Erythroblast (primary cell): ENCODE measurements at regions not wholly inside any gene's neighbourhood (a gene's known extent, or its start where the extent isn't known, plus 50 kb on each side); places are given as distances from the start of the nearest gene placed in this dataset.
"Not testable (repeated sequence)": the region's sequence is repeated elsewhere in the genome, so short reads cannot be mapped to it uniquely, and the experiment has no call there.

Experiments
- DNase-seq, 2 experiments: peaks; one replicate each; lab custom pipeline; 2025; lab: John Stamatoyannopoulos, UW
- GATA1 ChIP-seq: IDR thresholded peaks from 2 replicates; pipeline ENCODE4 v1.6.1; 2011; ENCODE audit warnings: low read depth, mild to moderate bottlenecking, control low read depth, low read length, moderate library complexity
- POLR2A ChIP-seq: IDR thresholded peaks from 2 replicates; pipeline ENCODE4 v1.6.1; 2011; ENCODE audit warnings: mild to moderate bottlenecking, low read length

GRCh38 chr7:152924238-152924637 lies 164.7 kb downstream of the ACTR3B start:
- no peak for DNase-seq
- no peak for TF ChIP-seq GATA1
- no peak for TF ChIP-seq POLR2A

GRCh38 chr7:152924826-152925411 lies 165.4 kb downstream of the ACTR3B start:
- no peak for DNase-seq
- TF ChIP-seq POLR2A = no peak
- TF ChIP-seq GATA1 = no peak

GRCh38 chr7:152925412-152926147 lies 166.0 kb downstream of the ACTR3B start:
- DNase-seq = no peak
- TF ChIP-seq POLR2A (no peak), GATA1 (no peak)

GRCh38 chr7:152931633-152932032 lies 172.1 kb downstream of the ACTR3B start:
- TF ChIP-seq POLR2A (no peak), GATA1 (no peak)
- no peak for DNase-seq

- DNase-seq = no peak
- no peak for TF ChIP-seq POLR2A
- no peak for TF ChIP-seq GATA1
These were observed 177.7 kb downstream of the ACTR3B start for GRCh38 chr7:152937282-152937681.

- DNase-seq = not testable (repeated sequence)
These were observed 187.1 kb downstream of the ACTR3B start for GRCh38 chr7:152946616-152947015.

GRCh38 chr7:152947686-152948085 lies 188.1 kb downstream of the ACTR3B start:
- no peak for DNase-seq
- TF ChIP-seq POLR2A (no peak), GATA1 (no peak)

- DNase-seq = no peak
- TF ChIP-seq GATA1 (no peak), POLR2A (no peak)
These were observed 189.7 kb downstream of the ACTR3B start for GRCh38 chr7:152949253-152949652.

GRCh38 chr7:152949790-152950189 lies 190.2 kb downstream of the ACTR3B start:
- no peak for DNase-seq
- TF ChIP-seq GATA1 = no peak
- TF ChIP-seq POLR2A = no peak

- TF ChIP-seq POLR2A (no peak), GATA1 (no peak)
These were observed 196.5 kb downstream of the ACTR3B start for GRCh38 chr7:152956006-152956405.

GRCh38 chr7:152959610-152960009 lies 200.1 kb downstream of the ACTR3B start:
- no peak for DNase-seq
- TF ChIP-seq GATA1 (no peak), POLR2A (no peak)

More at GRCh38 chr7:152956006-152956405, 196.5 kb downstream of the ACTR3B start:
- DNase-seq = no peak

- not testable (repeated sequence) for DNase-seq
These were observed 202.2 kb downstream of the ACTR3B start for GRCh38 chr7:152961796-152962195.

- no peak for DNase-seq
These were observed 206.6 kb downstream of the ACTR3B start for GRCh38 chr7:152966189-152966588.

GRCh38 chr7:152967958-152968357 lies 208.4 kb downstream of the ACTR3B start:
- DNase-seq = no peak
- TF ChIP-seq GATA1 = no peak
- TF ChIP-seq POLR2A = no peak

More at GRCh38 chr7:152966189-152966588, 206.6 kb downstream of the ACTR3B start:
- TF ChIP-seq POLR2A = no peak
- no peak for TF ChIP-seq GATA1

GRCh38 chr7:152968514-152968913 lies 209.0 kb downstream of the ACTR3B start:
- TF ChIP-seq GATA1 = no peak
- TF ChIP-seq POLR2A = no peak
- DNase-seq = no peak
